Choroid plexus epithelial cell (primary cell): ENCODE measurements at regions not wholly inside any gene's neighbourhood (a gene's known extent, or its start where the extent isn't known, plus 50 kb on each side); places are given as distances from the start of the nearest gene placed in this dataset.

Experiments
- DNase-seq: peaks from one replicate; pipeline ENCODE4 v3.0.0-alpha.2; 2010; ENCODE audit warnings: low read depth
- H3K4me3 ChIP-seq: 2 replicates; pipeline ENCODE4 v1.5.1; 2011; ENCODE audit warnings: low read depth, mild to moderate bottlenecking, control low read depth, low read length, moderate library complexity
- CTCF ChIP-seq: conservative IDR thresholded peaks from 2 replicates; pipeline ENCODE4 v1.5.1; 2011; ENCODE audit warnings: low read depth, mild to moderate bottlenecking, control low read depth, inconsistent platforms, low read length, moderate library complexity

- H3K4me3 ChIP-seq, result no peak overlapping the region
- no peak for DNase-seq
- TF ChIP-seq CTCF, result no peak
Measured at GRCh38 chr2:59986511-59986910, 566.9 kb downstream of the BCL11A start.

- no peak for TF ChIP-seq CTCF
- no peak overlapping the region for H3K4me3 ChIP-seq
- DNase-seq, result no peak
Measured at GRCh38 chr2:59985923-59986322, 567.5 kb downstream of the BCL11A start.

GRCh38 chr2:59974051-59974766, 579.2 kb downstream of the BCL11A start:
- no peak for TF ChIP-seq CTCF
- H3K4me3 ChIP-seq, result no peak overlapping the region
- DNase-seq, result no peak

GRCh38 chr2:59969161-59969560, 584.3 kb downstream of the BCL11A start:
- no peak for TF ChIP-seq CTCF
- DNase-seq, result no peak
- H3K4me3 ChIP-seq, result no peak overlapping the region

GRCh38 chr2:59968441-59968840, 585.0 kb downstream of the BCL11A start:
- TF ChIP-seq CTCF, result no peak
- H3K4me3 ChIP-seq, result no peak overlapping the region
- DNase-seq, result no peak

GRCh38 chr2:59967691-59968090, 585.8 kb downstream of the BCL11A start:
- no peak overlapping the region for H3K4me3 ChIP-seq
- no peak for DNase-seq
- TF ChIP-seq CTCF, result no peak

- TF ChIP-seq CTCF, result no peak
- DNase-seq, result no peak
- H3K4me3 ChIP-seq, result no peak overlapping the region
Measured at GRCh38 chr2:59963157-59963556, 590.3 kb downstream of the BCL11A start.
